RWPE1 (cell line): ENCODE measurements at regions not wholly inside any gene's neighbourhood (a gene's known extent, or its start where the extent isn't known, plus 50 kb on each side); places are given as distances from the start of the nearest gene placed in this dataset.

ENCODE experiments used
- CTCF ChIA-PET: fragments of 350-600 bp; sonication (Branson Sonifier 250); formaldehyde crosslinking; extraction: SDS; loops from one replicate; lab custom pipeline; 2021; lab: Yijun Ruan, JAX
- POLR2A ChIA-PET: fragments of 400-600 bp; formaldehyde crosslinking; extraction: SDS; loops from one replicate; lab custom pipeline; 2020; ENCODE audit warnings: antibody characterized with exemption; ENCODE audit not compliant: low non-redundant PET; lab: Yijun Ruan, JAX
- DNase-seq: peaks from one replicate; pipeline ENCODE4 v3.0.0; 2012; ENCODE audit warnings: low spot score
- H3K27ac ChIP-seq: fragments of 450-650 bp; 2 replicates; pipeline ENCODE4 v1.5.1; 2017
- CTCF ChIP-seq: fragments of 450-650 bp; conservative IDR thresholded peaks from 2 replicates; pipeline ENCODE4 v1.5.1; 2017; ENCODE audit warnings: low read depth, mild to moderate bottlenecking

GRCh38 chr12:19826980-19827550, 387.8 kb downstream of the AEBP2 start:
- TF ChIP-seq CTCF, result no peak
- H3K27ac ChIP-seq, result no peak overlapping the region
- DNase-seq, result no peak
- ChIA-PET POLR2A (no interaction called here), CTCF (no interaction called here)

DNA sequence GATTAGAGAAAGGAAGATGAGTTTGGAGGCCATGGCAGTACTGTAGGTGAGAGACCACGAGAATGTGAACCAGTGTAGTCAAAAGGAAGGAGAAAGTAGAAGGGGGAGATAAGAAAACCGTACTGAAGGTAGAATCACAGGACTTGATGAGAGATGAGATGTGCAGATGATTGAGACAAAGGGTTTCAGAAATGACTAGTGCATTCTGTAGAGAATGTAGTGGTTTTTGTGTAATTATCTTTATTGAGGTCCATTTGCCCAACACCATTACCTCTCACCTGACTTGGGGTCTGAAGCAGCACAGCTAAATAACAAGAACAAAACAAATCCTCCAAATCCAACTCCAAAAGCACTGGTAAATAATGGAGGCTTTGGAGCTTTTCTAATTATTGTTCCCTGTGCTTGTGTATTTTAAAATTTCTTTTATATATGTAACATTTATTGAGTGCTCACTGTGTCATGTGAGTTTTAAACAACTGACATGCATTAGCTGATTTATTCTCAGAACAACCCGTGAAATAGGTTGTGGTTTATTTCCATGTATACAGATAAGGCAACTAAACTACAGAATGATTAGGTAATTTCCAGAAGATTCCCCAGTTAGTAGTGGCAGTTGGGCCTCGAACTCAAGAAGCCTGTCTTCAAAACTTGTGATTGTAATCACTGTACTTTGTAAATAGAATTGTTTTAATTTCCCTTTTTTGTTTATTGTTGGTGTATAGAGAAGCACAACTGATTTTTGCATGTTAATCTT, 390.0 kb downstream of the AEBP2 start:
- DNase-seq, result no peak
- ChIA-PET POLR2A (no interaction called here), CTCF (interaction anchor here (0.7 kb wide), 1 partner anchor 23 kb away, joined by 3 read pairs; no protein-coding TSS in a partner anchor)
- H3K27ac ChIP-seq, result no peak overlapping the region
- TF ChIP-seq CTCF, result no peak

GRCh38 chr12:19830446-19830845, 391.2 kb downstream of the AEBP2 start:
- no peak overlapping the region for H3K27ac ChIP-seq

DNA sequence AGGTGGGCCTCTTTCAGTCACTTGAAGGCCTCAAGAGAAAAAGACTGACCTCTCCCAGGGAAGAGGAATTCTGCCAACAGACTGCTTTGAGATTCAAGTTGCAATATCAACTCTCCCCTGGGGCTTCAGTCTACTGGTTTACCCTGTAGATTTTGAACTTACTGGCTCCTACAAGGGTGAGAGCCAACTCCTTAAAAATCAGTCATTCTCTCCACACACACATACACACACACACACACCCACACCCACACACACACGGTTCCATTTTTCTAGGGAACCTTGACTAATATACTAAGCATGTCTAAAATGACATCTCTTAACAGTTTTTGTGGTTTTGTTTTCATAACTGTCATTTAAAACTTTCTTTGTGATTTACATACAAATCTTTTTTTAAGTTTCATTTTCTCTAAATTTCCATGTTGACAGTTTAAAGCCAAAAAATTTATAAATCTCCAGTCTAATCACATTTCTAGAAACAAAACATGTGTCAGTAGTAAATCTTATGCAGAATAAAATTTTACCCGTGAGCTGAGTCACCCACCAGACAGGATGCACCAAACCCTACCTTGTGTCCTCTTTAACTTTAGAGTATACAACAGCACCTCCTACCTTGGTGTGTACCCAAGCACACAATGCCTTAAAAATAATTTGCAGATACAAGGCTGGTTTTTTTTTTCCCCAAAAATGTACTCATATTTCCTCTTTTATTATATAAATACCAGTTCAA, 394.6 kb downstream of the AEBP2 start:
- ChIA-PET CTCF (no interaction called here), POLR2A (no interaction called here)
- TF ChIP-seq CTCF, result no peak
- DNase-seq, result no peak
- H3K27ac ChIP-seq, result no peak overlapping the region

More at GRCh38 chr12:19830446-19830845, 391.2 kb downstream of the AEBP2 start:
- no peak for DNase-seq
- TF ChIP-seq CTCF, result no peak
- ChIA-PET CTCF (interaction anchor here (0.7 kb wide), 1 partner anchor 22 kb away, joined by 3 read pairs; no protein-coding TSS in a partner anchor), POLR2A (interaction anchor here (0.6 kb wide), 1 partner anchor 1608 kb away, joined by 6 read pairs; no protein-coding TSS in a partner anchor)

DNA sequence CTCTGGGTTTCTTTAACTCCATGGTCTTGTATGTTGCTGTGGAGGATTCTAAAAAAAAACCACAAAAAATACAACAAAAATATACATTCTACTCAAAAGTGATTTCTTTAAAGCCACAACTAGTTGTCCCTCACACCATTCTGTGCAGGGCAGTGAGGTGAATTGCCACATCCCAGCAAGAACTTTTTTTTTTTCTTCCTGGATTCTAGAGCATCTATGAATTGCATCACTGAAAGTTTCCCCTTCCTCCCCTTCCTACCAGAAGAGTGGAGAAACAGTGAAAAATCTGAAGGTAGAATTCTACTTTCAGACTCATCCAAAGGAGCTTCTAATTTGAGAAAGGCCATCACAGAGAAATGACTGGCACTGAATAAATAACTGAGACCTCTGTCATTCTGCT, 395.3 kb downstream of the AEBP2 start:
- no peak overlapping the region for H3K27ac ChIP-seq
- CTCF ChIA-PET, result no interaction called here
- no peak for TF ChIP-seq CTCF
- DNase-seq, result no peak
- POLR2A ChIA-PET, result no interaction called here

DNA sequence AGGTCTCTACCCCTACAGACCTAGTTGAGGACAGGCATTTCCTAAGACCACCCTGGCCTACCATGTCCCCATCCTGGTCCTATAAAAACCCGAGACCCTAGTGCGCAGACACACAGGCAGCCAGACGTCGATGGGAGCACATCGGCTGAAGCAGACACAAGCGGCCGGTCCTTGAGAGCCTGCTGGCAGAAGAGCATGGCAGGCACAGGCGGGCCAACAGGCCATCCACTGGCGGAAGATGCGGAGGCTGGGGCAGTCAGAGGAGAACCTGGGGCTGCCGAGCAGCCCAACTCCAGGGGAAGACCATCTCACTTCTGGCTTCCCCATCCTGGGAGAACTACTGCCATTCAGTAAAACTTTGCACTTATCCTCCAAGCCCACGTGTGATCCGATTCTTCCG, 396.8 kb downstream of the AEBP2 start:
- DNase-seq, result no peak
- POLR2A ChIA-PET, result no interaction called here
- TF ChIP-seq CTCF, result no peak
- CTCF ChIA-PET, result no interaction called here
- no peak overlapping the region for H3K27ac ChIP-seq
